ENCODE measurements at regions not wholly inside any gene's neighbourhood (a gene's known extent, or its start where the extent isn't known, plus 50 kb on each side); places are given as distances from the start of the nearest gene placed in this dataset.

GRCh38 chr2:42998721-42999120, 206.3 kb upstream of the HAAO start:
- TF ChIP-seq CTCF (conservative IDR thresholded peaks at IDR 0.05; ENCODE audit: low read depth in 2 of 2) (no peak), POLR2AphosphoS5 (IDR thresholded peaks at IDR 0.05; ENCODE audit: low read depth) (no peak), ETS1 (IDR thresholded peaks at IDR 0.05) (no peak), EZH2 (IDR thresholded peaks at IDR 0.05; ENCODE audit: low read depth, unreplicated experiment) (no peak), EZH2phosphoT487 (IDR thresholded peaks at IDR 0.05; ENCODE audit: unreplicated experiment) (no peak), JUNB (IDR thresholded peaks at IDR 0.05; ENCODE audit: unreplicated experiment) (no peak), REST (IDR thresholded peaks at IDR 0.05; ENCODE audit: unreplicated experiment) (no peak), CREB1 (CRISPR knock-in tag; IDR thresholded peaks at IDR 0.05; ENCODE audit: low read depth) (no peak)

All from GM23338 (cell line).